Skin epidermis (tissue), 12 donors: ENCODE measurements at regions not wholly inside any gene's neighbourhood (a gene's known extent, or its start where the extent isn't known, plus 50 kb on each side); places are given as distances from the start of the nearest gene placed in this dataset.

Source experiments
- H3K27ac ChIP-seq, 21 experiments: fragments of 200-600 bp; sonication (generic) in 11 of 21; one replicate each; pipeline ENCODE4 v1.5.0; 2020; ENCODE audit warnings: mild to moderate bottlenecking in 3 of 21, inconsistent platforms in 2 of 21, moderate library complexity in 2 of 21
- H3K4me3 ChIP-seq, 7 experiments: fragments of 200-600 bp; sonication (generic) in 2 of 7; one replicate each; pipeline ENCODE4 v1.5.0; 2020; ENCODE audit warnings: inconsistent platforms in 2 of 7, mild to moderate bottlenecking in 2 of 7, moderate library complexity in 1 of 7

DNA sequence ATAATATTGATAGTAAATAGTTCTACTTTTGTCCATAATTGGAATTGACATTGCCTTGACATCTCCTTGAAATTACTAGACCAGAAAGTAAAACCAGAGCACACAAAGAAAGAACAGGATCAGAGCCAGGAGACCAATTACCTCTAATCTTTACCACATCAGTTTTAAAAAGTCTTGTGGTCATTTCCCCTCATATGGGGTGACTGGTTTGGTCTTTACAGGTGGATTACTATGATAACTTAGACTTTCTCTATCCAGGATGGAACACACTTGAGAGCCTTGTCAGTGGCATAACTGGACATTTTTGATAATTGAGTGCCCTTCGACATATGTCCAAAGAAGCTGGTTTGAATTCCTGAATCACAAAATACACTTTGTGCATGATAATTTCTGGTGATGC, 1148.1 kb upstream of the NCAM2 start:
- no peak overlapping the region for H3K27ac ChIP-seq
- H3K4me3 ChIP-seq = no peak overlapping the region

DNA sequence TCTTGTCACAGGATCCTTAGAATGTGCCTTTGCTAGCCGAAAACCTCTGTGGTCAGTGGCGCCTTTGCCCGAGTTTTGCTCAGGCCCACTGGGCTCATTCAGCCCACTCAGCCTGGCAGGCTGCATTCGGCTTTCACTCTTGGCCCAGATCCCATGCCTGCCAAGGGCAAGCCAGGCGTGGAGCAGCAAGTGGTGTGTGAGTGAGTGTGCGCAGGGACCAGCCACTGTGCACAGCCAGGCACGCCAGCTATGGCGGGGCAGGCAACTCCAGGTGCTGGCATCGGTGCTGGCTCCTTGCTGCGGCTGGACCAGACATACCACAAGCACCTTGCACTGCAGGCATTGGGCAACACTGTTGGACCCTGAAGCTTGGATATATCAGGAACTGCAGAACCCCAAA, 1145.1 kb upstream of the NCAM2 start:
- no peak overlapping the region for H3K4me3 ChIP-seq

DNA sequence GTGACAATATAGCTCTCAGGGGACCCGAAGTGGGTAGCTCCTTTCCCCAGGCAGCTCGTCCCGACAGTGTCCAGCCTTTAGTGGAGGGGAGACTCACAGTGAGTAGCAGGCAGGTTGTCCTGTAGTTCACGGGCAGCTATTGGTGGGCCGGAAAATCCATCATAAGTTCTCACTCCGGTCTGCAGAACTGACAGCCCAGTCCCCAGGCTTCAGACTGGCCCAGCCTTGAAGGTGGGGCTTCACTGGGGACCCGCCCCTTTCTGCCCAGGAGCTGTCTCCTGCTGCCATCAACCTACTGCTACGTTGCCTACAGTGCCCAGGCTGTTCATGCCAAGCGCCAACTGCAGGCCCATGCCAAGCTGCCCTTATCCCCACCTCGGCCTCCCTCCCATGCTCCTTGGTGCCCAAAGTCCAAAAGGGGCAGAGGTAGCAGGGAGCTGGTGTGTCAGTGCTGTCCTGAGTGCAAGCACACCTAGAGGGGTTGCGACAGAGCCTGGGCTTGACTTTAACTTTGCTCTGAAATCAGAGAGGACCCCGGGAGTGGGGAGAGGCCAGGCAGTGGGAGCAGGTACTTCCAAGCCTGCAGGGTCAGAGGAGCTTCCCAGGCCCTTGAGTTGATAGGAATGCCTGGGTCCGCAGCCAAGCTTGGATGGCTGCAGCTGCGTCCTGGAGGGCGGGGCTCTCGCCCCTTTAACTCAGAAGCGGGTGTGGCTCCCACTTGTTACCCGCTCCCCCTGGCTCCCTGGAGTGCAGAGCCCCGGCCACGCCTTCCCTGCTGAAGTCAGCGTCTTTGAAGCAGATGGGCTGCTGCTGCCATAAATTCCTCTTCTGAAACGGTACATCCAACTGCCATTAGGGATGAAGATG, 1144.3 kb upstream of the NCAM2 start:
- H3K27ac ChIP-seq = no peak overlapping the region
- no peak overlapping the region for H3K4me3 ChIP-seq

More for the DNA sequence above, 1145.1 kb upstream of the NCAM2 start:
- H3K27ac ChIP-seq = no peak overlapping the region

DNA sequence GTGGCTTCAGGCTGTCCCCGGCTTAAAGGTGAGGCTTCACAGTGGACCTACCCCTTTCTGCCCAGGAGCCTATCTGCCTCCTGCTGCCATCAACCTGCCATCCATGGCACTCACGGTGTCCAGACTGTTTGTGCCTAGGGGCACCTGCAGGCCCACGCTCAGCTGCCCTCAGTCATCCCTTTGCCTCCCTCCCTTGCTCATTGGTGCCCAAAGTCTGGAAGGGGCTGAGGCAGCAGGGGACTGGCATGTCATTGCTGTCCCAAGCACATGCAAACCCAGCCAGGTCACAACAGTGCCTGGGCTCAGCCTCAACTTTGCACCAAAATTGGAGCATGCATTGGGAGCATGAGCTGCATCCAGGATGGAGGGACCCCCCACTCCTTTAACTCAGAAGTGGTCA, 1142.7 kb upstream of the NCAM2 start:
- Histone ChIP-seq H3K4me3 (no peak overlapping the region), H3K27ac (no peak overlapping the region)

DNA sequence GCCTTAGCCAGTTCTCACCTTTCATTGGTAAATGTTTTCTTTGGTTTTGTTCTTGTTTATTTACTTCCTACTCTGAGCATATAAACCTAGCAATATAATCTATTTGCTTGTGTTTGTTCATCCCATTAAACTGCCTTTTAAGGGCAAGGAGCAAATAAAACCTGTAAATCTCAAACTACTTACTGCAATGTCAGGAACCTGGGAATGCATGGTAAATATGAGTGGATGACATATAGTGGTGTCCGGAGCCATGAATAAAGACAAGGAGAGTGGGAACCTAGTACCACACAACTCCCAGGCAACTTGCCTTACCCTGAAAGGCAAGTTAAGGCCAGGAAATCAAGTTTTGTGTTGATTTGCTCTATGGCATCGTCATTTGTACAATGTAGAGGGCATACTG, 1133.7 kb upstream of the NCAM2 start:
- Histone ChIP-seq H3K4me3 (no peak overlapping the region), H3K27ac (no peak overlapping the region)

DNA sequence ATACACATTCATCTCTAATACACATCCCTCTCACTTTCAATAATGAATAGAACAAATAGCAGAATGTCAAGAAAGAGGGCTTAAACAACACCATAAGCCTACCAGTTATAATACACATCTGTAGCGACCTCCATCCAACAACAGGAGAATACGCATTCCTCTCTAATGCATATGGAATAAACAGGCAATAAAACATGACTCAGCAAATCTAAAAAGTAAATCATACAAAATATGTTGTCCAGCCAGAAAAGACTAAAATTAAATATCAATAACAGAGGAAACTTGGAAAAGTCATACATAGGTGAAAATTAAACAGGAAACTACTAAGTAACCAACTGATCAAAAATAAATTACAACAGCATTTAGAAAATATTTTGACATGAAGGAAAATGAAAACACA, 1127.5 kb upstream of the NCAM2 start:
- Histone ChIP-seq H3K4me3 (no peak overlapping the region), H3K27ac (no peak overlapping the region)

DNA sequence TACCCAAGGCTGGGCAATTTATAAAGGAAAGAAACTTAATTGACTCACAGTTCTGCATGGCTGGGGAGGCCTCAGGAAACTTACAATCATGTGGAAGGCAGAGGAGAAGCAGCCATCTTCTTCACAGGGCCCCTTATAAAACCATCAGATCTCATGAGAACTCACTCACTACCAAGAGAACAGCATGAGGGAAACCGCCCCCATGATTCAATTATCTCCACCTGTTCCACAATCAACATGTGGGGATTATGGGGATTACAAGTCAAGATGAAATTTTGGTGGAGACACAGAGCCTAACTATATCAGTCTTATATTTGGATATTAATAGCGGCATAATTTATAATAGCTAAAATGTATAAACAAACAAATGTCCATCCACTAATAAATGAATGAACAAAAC, 1123.7 kb upstream of the NCAM2 start:
- H3K4me3 ChIP-seq = no peak overlapping the region
- no peak overlapping the region for H3K27ac ChIP-seq

DNA sequence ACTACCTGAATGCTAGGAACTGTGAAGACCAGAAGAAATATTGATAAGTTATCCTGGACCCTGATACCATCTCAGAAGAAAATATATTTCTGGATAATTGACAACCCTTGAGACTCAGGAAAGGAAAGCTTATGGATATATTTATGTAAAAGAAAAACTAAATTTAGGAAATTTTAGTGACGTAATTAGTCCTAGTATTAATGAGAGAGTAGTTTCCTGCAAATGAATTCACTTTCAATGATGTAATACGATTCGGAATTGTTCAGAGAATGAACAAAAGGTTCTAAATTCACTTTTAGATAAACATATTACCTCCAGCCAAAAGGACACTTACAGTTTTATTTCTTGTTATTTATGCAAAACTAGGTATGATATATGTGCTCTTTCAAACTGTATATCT, 1120.1 kb upstream of the NCAM2 start:
- no peak overlapping the region for H3K4me3 ChIP-seq
- no peak overlapping the region for H3K27ac ChIP-seq

DNA sequence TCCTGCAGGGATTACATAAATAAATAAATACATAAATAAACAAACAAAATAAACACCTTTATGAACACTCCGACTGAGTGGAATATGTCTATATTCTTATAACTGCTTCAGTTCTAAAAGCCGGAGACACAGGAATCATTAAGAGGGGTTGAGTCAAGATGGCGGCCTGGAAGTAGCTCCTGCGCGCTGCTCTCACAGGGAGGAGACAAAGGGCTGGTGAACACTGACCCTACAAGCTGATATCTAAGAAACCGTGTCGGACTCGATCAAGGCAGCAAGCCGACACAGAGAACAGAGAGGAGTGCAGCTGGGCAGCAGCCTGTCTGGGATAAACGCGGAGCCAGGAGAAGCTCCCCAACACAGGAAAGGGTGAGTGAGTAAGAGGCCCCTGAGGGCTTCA, 1098.6 kb upstream of the NCAM2 start:
- no peak overlapping the region for H3K27ac ChIP-seq
- no peak overlapping the region for H3K4me3 ChIP-seq

DNA sequence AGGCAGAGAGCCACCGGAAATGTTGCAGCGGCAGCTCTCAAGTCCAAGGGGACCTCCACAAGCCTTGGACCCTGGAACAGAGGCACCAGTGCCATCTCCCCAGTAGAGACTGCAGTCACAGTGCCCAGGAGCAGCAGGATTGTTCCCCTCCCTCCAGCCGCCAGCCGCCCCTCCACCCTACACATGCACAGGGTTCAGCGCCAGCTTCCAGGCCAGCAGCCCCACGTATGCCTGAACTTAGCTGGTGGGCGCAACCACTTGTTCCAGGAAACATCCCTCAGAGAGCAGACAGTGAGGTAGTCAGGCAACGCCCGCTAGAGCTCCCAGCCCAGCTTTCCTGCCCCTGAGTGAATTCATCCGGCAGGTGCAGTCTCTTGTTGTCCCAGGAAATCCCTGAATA, 1098.1 kb upstream of the NCAM2 start:
- no peak overlapping the region for H3K4me3 ChIP-seq
- no peak overlapping the region for H3K27ac ChIP-seq

DNA sequence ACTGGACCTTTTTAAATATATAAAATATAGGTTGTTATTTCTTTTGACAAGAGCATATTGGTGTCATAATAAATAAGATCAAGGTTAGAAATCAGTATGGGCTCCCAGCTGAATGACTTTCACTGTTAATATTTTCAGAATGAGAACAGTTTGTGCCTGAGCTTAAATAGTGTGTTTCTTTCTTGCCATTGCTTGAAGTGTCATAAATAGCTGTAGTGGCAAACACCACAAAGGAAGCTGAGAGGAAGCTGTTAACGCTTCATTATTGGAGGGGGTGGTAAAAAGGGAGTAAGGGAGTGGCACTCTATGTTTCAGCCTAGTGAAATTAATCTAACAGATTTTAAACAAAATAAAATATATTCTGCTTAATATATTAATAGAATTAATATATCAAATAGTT, 1089.8 kb upstream of the NCAM2 start:
- H3K27ac ChIP-seq = no peak overlapping the region
- H3K4me3 ChIP-seq = no peak overlapping the region

DNA sequence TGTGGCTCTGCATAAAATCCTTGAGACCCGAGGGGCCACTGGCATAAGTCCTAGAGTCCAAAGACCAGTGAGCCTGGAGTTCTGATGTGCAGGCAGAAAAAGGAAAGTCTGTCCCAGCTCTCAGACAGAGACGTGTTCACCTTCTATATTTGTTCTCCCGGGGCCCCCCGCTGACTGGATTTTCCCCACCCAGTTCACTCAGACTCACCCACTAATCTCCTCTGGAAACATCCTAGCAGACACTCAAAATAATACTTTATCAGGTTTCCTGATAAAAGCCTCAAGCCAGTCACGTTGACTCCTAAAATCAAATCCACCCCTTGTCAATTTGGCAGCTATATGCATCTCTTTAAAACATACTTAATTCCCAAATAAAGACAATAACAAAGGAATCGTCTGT, 1084.2 kb upstream of the NCAM2 start:
- no peak overlapping the region for H3K27ac ChIP-seq
- no peak overlapping the region for H3K4me3 ChIP-seq

DNA sequence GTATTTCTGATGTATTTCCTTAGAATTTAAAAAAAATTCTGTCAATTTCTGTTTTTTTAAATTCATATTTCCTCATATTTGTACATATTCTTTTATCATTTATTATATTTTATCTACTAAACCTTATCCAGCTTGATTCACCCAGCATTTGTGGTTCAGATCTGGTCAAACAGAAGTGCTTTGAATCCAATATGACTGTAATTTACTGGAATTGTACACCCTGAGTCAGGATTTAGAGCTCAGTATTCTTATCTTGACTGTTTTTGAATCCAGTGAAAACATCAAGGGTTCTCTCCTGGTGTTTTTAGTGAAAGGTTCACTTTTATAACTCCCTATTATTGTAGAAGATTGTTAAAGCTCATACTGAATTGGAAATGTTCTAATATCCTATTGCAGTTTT, 1077.0 kb upstream of the NCAM2 start:
- H3K27ac ChIP-seq = no peak overlapping the region

DNA sequence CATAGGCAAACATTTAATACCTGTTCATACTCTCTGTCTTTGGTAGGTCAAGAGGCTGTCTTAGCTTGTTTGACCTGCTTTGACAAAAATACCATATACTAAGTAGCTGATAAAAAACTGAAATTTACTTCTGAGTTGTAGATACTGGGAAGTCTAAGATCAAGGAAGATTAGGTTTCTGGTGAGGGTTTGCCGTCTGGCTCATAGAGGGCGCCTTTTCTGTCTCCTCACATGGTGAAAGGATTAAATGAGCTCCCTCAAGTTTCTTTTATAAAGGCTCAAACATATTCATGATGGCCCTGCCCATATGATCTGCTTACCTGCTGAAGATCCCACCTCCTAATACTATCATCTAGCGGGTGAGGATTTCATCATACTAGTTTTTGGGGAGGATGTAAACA, 1076.1 kb upstream of the NCAM2 start:
- Histone ChIP-seq H3K4me3 (no peak overlapping the region), H3K27ac (no peak overlapping the region)

More for the DNA sequence above, 1077.0 kb upstream of the NCAM2 start:
- H3K4me3 ChIP-seq = no peak overlapping the region

DNA sequence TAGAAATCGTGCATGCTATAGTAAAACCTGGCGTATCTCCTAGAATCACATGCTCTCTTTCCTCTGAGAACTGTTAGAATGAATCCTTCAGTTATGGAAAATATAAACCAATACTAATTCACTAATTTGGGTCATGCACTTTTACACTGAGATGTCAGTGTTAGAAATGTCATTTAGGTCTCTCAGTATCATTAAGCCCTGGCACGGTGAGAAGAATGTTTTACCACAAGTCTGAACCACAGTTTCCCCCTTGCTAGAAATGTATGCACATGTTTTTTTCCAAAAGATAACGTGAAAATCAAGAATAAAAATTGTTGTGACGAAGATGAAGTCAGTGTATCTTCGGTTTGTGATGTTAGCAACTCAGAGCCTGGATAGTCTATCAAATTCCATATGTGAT, 1062.7 kb upstream of the NCAM2 start:
- H3K4me3 ChIP-seq = no peak overlapping the region
- no peak overlapping the region for H3K27ac ChIP-seq

DNA sequence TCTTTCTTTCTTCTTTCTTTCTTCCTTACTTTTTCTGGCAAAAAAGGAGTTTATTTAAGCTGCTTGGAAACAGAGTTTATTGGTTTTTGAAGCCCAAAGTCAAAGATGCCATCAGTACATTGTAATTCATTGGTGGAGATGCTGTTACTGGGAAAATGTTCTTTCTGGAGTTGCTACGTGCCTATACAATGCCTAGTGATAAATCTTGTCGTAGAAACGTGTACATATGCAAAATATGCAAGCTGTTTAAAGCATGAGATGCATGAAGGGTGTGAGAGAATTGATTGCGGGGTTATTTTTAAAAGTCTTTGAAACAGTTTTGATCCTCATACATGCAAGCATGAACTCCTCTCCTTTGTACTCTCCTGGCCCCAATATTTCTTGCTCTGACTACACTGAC, 1060.6 kb upstream of the NCAM2 start:
- Histone ChIP-seq H3K27ac (no peak overlapping the region), H3K4me3 (no peak overlapping the region)

DNA sequence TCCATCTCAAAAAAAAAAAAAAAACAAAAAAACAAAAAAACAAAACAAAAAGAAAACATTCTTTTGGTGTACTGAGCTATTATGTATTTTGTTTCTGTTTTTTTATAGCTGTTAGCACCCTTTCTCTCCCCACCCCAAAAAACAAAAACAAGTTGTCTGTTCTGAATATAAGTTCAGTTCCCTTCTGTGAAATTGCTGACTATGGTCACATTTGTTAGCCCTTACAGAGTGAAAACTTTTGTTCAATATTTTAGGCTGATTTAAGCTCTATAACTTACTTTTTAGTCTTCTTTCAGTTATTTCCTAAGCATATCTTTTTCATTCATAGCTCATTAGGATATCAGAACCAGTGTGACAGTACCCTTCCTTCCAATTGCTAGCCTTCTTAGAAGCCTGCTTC, 1056.6 kb upstream of the NCAM2 start:
- no peak overlapping the region for H3K27ac ChIP-seq
- H3K4me3 ChIP-seq = no peak overlapping the region

DNA sequence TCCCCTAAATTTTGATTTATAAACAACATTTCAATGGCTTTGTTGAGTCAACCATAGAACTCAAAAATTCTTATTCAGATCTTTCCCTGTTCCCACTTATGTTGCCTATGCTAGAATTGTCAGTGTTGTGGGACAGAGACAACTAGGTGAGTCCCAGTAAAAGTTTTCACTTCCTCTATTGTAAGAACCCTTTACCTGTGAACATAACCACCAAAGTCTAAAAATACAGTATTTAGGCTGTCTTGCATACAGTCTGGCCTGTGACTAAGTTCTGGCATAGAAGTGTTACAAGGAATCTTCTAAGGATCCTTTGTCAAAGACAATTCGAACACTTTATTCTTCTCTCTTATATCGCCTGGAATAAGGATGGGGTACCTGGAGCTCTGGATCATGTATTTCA, 1047.9 kb upstream of the NCAM2 start:
- Histone ChIP-seq H3K27ac (no peak overlapping the region), H3K4me3 (no peak overlapping the region)

DNA sequence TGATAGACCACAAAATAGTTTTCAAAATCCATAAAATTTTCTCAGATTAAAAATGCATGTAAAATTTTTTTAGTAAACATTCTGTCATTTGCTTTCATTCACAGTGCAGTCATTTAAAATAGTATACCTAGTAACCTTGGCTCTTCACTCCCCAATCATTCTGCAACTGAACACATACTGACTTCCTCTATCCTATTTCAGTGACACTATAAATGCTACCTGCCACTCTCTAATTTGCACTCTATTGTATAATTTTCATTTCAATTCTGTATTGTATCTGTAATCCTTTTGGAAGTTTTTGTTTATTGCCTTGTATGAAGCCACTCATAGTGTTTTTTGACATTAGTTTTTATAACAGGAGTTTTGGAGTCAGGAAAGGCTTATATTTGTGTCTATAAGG, 1029.1 kb upstream of the NCAM2 start:
- Histone ChIP-seq H3K27ac (no peak overlapping the region), H3K4me3 (no peak overlapping the region)

DNA sequence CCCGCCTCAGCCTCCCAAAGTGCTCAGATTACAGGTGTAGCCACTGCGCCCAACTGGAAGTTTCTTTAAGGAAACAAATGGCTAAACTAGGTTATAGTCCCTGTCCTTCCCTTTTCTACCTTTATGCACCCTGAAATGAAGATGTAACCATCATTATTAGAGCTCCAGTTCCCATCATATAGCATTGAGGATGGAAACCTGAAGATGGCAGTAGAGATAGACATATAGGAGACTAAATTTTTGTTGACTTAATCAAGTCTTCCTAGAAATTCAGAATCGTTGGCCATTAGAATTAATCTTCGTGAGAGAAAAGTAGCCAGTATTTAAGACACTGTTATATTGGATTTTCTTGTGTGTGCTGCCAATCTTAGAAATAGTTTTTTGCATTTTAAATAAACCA, 1016.3 kb upstream of the NCAM2 start:
- no peak overlapping the region for H3K27ac ChIP-seq
- H3K4me3 ChIP-seq = no peak overlapping the region

DNA sequence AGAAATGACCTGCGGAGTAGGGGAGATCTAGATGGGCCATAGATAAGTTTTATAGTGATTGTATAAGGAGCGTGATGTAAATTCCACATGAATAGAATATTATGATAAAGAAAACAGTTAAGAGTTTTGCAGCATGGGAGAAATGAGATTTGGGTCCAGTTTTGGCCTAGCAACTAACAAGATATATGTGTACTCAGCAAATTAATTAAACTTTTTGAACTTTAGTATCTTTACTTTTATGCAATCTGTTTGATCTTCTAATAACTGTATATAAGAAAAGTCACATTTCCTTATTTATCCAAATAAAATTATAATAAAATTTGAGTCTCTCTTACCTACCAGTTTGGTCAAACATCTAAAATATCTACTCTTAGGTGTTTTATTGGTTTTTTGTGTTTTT, 1011.8 kb upstream of the NCAM2 start:
- H3K4me3 ChIP-seq = no peak overlapping the region
- H3K27ac ChIP-seq = no peak overlapping the region

DNA sequence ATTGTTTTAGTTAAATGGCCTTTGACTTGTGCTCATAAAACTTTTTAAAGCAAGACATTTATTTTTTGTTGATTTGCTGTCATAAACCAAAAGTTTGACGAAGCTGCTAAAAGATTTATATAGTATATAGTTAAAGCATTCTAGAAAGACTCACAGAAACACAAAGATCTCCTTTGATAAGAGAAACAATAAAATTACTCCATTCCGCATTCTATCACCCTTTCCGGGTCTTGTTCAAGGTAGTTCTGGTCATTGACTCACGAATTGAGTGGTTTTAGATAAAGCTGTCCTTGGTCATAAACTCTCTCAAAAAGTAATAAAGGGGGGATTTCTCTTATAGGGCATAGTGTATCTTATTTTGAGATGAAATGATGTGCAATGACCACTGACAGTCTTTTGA, 1010.5 kb upstream of the NCAM2 start:
- H3K4me3 ChIP-seq = no peak overlapping the region

More for the DNA sequence above, 1010.5 kb upstream of the NCAM2 start:
- H3K27ac ChIP-seq = no peak overlapping the region
